Lower leg skin (tissue), 4 donors: ENCODE measurements at regions not wholly inside any gene's neighbourhood (a gene's known extent, or its start where the extent isn't known, plus 50 kb on each side); places are given as distances from the start of the nearest gene placed in this dataset.

Experiments used
- DNase-seq, 2 donors: peaks; one replicate each; pipeline ENCODE4 v3.0.0-alpha.2; 2019; ENCODE audit warnings: low spot score in 2 of 2
- H3K4me3 ChIP-seq: fragments of 200-600 bp; sonication (generic); 2 replicates; pipeline ENCODE4 v1.5.1; 2017; ENCODE audit warnings: mild to moderate bottlenecking, low read depth; ENCODE audit not compliant: poor library complexity, severe bottlenecking
- POLR2A ChIP-seq, 2 donors: fragments of 450-650 bp; IDR thresholded peaks; one replicate each; pipeline ENCODE4 v1.6.1; 2016 to 2017; ENCODE audit warnings: antibody characterized with exemption in 2 of 2, mild to moderate bottlenecking in 1 of 2, moderate library complexity in 1 of 2
- WGBS, 2 donors: methylation state at CpG; one replicate each; pipeline ENCODE4 v1.1.5; 2018; 5-methylcytosine and 5-hydroxymethylcytosine counted together
- intact Hi-C: fragments of 100-400 bp; cut with DNase I; formaldehyde crosslinking; loops from one replicate; pipeline ENCODE4 v1.15.0; 2023; ENCODE audit warnings: low total_unique reads
- TF ChIP-seq, protein P1 (sequence below), 3 donors: fragments of 450-650 bp; IDR thresholded peaks; one replicate each; pipeline ENCODE4 v1.5.1; 2016; ENCODE audit warnings: antibody characterized with exemption in 3 of 3, mild to moderate bottlenecking in 3 of 3, moderate library complexity in 2 of 3

DNA sequence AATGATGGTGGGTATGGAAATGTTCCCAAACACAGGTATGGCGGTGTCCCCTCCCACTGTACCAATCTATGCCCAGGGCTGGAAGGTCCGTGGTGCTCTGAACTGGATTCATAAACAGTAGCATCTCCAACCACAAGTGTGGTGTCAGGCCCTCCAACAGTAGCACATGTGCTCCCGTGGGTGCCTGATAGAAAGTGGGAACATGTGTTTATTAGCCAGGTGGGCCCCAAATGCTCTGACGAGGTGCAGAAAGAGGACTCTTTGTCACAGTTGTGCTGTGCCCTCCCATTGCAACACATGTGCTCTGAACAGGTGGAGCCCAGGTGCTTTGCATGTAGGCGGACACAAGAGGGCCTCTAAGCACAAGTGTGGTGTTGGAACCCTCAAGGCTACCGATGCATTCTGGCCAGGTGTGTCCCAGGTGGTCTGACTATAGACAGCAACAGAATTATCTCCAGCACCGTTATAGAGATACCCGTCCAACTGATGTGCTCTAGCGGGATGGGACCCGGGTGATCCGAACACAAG is 75.4 kb upstream of the ZNF30 start:
- no peak overlapping the region for H3K4me3 ChIP-seq
- no peak for TF ChIP-seq POLR2A (IDR thresholded peaks at IDR 0.05)
- TF ChIP-seq, protein P1, sequence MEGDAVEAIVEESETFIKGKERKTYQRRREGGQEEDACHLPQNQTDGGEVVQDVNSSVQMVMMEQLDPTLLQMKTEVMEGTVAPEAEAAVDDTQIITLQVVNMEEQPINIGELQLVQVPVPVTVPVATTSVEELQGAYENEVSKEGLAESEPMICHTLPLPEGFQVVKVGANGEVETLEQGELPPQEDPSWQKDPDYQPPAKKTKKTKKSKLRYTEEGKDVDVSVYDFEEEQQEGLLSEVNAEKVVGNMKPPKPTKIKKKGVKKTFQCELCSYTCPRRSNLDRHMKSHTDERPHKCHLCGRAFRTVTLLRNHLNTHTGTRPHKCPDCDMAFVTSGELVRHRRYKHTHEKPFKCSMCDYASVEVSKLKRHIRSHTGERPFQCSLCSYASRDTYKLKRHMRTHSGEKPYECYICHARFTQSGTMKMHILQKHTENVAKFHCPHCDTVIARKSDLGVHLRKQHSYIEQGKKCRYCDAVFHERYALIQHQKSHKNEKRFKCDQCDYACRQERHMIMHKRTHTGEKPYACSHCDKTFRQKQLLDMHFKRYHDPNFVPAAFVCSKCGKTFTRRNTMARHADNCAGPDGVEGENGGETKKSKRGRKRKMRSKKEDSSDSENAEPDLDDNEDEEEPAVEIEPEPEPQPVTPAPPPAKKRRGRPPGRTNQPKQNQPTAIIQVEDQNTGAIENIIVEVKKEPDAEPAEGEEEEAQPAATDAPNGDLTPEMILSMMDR (IDR thresholded peaks at IDR 0.05): no peak
- intact Hi-C loops: no loop called here
- 76 to 81% methylated on average over 11 of the region's 11 CpGs for WGBS, 2 donors
- no peak for DNase-seq

DNA sequence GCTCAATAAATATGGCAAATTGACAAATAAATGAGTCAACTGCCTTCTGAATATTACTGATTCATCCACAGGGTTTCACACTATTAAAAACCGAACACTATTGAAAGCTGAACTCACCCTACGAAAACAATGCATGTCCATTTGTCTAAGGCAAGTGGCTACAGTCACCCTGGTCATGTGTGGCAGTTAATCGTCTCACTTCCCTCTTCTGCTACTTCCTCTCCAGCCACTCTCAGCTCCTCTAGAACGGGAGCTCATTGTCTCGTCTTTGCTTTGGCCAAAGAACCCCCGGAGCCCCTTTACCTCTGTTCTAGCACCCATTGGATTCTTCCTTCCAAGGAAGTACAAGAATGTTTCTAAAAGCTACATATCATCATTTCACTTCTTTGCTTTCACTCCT is 74.4 kb upstream of the ZNF599 start:
- no peak for DNase-seq
- H3K4me3 ChIP-seq: no peak overlapping the region
- WGBS, 2 donors: 82 to 84% methylated on average over 6 of the region's 6 CpGs
- intact Hi-C loops: no loop called here
- TF ChIP-seq POLR2A (IDR thresholded peaks at IDR 0.05): no peak
- TF ChIP-seq, protein P1 (IDR thresholded peaks at IDR 0.05): no peak

DNA sequence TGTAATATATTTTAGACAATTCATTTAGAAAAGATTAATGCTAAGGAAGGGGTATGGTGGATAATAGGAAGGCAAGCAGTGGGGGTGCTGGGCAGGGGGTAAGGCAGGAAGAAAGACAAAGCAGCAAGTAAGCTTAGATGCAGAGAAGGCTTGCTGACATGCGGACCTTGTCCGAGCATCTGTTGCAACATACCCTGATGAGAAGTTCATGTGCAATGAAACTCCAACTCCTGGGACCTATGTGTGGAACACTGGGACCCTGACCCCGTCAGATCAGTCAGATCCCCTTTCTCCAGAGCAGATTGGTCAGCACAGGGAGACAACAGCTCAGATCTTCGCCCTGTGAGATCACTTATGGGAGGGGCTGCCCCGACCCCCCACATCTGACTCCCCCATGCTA is 71.3 kb upstream of the ZNF599 start:
- no peak overlapping the region for H3K4me3 ChIP-seq
- 83 to 87% methylated on average over 5 of the region's 5 CpGs for WGBS, 2 donors
- no peak for DNase-seq
- TF ChIP-seq POLR2A (IDR thresholded peaks at IDR 0.05): no peak
- TF ChIP-seq, protein P1 (IDR thresholded peaks at IDR 0.05): no peak
- intact Hi-C loops: no loop called here

DNA sequence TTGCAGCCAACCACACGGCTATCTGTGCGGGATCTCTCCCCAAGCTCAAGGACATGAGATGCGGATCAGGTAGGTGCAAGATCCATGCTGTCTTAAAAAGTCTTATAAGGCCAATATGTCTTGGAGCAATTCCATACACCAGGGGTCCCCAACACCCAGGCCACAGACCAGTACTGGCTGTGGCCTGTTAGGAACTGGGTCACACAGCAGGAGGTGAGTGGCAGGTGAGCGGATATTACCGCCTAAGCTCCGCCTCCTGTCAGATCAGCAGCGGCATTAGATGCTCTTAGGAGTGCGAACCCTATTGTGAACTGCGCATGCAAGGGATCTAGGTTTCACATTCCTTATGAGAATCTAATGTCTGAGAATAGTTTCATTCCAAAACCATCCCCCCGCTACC is 68.8 kb upstream of the ZNF599 start:
- no peak for DNase-seq
- no peak overlapping the region for H3K4me3 ChIP-seq
- 78 to 79% methylated on average over 10 of the region's 10 CpGs for WGBS, 2 donors
- intact Hi-C loops: no loop called here
- no peak for TF ChIP-seq POLR2A (IDR thresholded peaks at IDR 0.05)
- TF ChIP-seq, protein P1 (IDR thresholded peaks at IDR 0.05): no peak

DNA sequence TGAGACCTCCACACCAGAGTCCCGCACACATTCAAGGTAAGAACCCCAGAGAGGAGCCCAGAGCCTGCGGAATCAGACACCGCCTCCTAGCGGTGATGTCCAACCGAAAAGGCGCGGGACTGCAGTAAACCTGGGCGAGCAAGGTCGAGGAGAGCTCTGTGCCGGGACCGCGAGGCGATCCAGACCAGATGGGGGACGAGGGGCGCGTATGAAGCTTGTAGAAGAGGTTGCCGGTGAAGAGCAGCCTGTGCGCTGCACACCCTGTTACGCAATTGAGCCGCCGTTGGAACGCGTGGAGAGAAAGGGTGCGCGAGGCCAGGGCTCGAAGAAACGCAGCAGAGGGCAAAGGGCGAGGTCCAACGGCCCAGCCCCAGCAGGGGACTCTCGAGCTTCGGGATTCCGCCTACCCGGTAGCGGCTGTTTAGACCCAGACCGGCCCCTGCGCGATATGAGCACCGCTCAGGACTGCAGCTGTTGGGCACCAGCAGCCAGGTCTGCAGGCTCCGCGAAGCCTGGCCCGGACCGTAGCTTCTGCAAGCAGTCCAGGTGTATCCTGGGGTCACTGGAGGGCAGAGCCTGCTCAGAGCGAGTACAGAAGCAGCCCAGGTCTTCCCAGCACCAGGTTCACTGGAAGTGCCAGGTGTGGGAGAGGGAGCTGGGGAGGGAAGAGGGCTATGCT is 65.9 kb upstream of the ZNF599 start:
- TF ChIP-seq, protein P1 (IDR thresholded peaks at IDR 0.05): no peak
- TF ChIP-seq POLR2A (IDR thresholded peaks at IDR 0.05): no peak
- intact Hi-C loops: no loop called here
- 15% methylated on average over 37 to 43 of the region's 43 CpGs for WGBS, 2 donors
- H3K4me3 ChIP-seq: no peak overlapping the region
- no peak for DNase-seq

DNA sequence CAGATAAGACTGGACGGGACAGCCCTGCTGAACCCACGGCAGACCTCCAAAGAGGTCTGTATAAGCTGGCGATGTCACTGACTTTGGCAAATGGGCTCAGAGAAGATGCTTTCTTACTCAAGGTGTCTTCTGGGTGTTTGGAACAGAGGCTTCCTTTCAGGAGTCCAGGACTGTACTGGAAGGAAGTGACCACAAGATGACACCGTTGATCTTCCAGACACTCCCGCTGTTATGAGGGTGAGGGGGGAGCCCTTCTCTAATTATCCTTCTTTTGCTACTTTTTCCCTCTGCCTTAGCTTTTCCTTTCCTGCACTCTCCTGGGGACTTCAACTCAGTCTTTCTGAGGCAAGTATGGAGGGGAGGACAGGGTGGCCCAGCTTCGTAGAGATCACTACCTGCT is 65.2 kb upstream of the ZNF599 start:
- no peak for TF ChIP-seq POLR2A (IDR thresholded peaks at IDR 0.05)
- TF ChIP-seq, protein P1 (IDR thresholded peaks at IDR 0.05): no peak
- no peak overlapping the region for H3K4me3 ChIP-seq
- intact Hi-C loops: no loop called here
- DNase-seq: no peak
- WGBS, 2 donors: 66 to 77% methylated on average over 6 of the region's 6 CpGs
